C4-2B (cell line): ENCODE measurements at regions not wholly inside any gene's neighbourhood (a gene's known extent, or its start where the extent isn't known, plus 50 kb on each side); places are given as distances from the start of the nearest gene placed in this dataset.

Experiments
- H3K27ac ChIP-seq: fragments of 450-650 bp; 2 replicates; pipeline ENCODE4 v1.5.1; 2017
- ZFX ChIP-seq: fragments of 450-650 bp; IDR thresholded peaks from 2 replicates; pipeline ENCODE4 v1.6.1; 2017
- TF ChIP-seq, protein P1 (sequence below): fragments of 450-650 bp; conservative IDR thresholded peaks from 2 replicates; pipeline ENCODE4 v1.5.1; 2017; ENCODE audit warnings: mild to moderate bottlenecking

DNA sequence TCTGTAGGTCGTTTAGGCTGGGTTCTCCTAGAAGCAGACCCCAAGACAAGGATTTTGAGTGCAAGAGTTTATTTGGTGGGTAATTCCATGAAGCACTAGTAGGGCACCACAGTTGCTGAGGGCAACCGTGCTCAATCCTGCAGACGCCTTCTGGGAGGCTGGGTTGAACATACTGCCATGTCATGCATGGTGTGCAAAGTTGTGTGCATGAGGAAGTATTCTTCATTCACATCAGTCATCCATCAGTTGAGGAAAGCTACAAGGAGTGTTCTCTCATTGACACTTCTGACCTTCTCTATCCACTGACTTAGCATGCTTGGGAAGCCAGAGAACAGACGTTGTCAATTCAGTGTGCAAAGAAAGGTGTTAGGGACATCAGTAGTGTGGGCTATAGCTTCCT is 179.2 kb downstream of the PTPN11 start:
- H3K27ac ChIP-seq = no peak overlapping the region
- TF ChIP-seq, protein P1, sequence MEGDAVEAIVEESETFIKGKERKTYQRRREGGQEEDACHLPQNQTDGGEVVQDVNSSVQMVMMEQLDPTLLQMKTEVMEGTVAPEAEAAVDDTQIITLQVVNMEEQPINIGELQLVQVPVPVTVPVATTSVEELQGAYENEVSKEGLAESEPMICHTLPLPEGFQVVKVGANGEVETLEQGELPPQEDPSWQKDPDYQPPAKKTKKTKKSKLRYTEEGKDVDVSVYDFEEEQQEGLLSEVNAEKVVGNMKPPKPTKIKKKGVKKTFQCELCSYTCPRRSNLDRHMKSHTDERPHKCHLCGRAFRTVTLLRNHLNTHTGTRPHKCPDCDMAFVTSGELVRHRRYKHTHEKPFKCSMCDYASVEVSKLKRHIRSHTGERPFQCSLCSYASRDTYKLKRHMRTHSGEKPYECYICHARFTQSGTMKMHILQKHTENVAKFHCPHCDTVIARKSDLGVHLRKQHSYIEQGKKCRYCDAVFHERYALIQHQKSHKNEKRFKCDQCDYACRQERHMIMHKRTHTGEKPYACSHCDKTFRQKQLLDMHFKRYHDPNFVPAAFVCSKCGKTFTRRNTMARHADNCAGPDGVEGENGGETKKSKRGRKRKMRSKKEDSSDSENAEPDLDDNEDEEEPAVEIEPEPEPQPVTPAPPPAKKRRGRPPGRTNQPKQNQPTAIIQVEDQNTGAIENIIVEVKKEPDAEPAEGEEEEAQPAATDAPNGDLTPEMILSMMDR = no peak
- TF ChIP-seq ZFX = no peak

DNA sequence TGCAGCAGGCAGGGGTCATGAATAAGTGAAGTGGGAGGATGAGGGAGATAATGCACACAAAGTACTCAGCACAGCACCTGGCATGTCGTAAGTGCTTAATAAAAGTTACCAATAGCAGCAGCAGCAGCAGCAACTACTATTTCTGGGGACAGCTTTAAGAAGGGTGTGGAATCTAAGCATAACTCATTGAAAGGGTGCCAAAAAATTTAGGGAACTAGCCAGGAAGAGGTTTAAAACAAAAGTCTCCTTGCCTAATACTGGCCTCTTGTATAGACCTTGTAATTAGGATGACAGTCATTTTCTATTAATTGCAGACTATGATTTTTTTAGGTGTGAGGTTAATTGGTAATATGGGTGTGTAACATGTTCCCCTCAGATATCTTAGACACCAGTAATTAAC is 179.9 kb downstream of the PTPN11 start:
- TF ChIP-seq, protein P1 = no peak
- TF ChIP-seq ZFX = no peak
- no peak overlapping the region for H3K27ac ChIP-seq

DNA sequence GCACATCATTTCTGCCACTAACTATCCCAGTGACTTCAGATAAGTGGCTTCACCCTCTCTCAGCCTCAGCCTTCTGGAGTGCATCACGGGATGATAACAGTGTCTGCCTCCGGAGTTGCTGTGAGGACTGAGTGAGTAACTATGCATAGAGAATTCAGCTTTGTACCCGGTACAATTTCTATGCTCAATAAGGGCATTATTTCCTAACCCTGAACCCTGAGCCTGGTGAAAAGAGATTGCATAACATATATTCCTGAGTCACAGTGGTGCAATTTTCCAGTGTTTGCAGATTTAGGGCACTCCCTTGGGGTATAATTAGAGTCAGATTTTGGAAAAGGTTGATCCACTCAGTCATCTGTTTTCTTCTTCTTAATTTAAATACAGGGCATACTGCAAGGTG is 181.1 kb downstream of the PTPN11 start:
- TF ChIP-seq ZFX = no peak
- TF ChIP-seq, protein P1 = no peak
- no peak overlapping the region for H3K27ac ChIP-seq

DNA sequence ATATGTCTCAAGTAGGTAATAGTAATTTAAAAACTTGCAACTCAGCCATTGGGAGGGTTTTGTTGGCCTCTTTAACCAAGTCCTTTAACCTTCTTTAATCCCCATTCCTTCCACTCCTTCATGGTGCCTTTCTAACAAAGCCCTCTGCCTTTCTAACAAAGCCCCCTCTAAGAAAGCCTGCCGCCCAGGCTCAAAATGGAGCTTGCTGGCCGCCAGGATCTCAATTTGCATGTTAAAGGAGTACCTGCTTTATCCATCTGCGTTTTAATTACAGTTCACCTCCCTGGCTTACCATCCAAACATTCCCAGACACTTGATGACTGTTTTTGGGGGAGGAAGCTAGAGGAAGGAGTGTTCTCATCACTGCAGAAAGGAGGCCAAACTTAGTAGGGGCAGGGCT is 183.4 kb downstream of the PTPN11 start:
- TF ChIP-seq ZFX = no peak
- TF ChIP-seq, protein P1 = no peak
- H3K27ac ChIP-seq = no peak overlapping the region

DNA sequence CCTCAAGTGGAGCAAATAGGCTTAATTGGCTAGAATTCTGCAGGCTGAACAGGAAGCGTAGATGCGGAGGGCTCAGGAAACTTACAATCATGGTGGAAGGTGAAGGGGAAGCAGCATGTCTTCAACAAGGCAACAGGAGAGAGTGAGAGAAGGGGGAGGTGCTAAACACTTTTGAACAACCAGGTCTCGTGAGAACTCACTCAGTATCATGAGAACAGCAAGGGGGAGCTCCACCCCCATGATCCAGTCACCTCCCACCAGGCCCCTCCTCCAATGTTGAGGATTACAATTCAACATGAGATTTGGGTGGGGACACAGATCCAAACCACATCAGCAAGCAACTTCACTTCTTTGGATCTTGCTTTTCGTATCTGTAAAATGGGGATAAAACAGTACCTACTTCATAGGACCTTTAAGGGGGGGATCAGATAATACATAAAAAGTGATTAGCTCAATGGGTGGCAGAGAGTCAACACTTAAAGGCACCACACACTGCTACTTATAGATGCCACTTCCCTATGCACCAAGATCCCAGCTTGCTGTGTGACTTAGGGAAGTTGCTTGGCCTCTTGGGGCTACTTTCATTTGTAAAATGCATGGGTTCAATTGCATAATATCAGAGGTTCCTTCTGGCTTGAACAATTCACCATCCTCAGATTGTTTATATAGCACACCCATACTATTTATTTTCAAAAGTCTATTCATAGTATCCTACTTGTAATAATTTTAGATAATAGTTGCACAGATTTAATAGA is 184.8 kb upstream of the RPH3A start:
- H3K27ac ChIP-seq = no peak overlapping the region
- TF ChIP-seq, protein P1 = no peak
- TF ChIP-seq ZFX = no peak

DNA sequence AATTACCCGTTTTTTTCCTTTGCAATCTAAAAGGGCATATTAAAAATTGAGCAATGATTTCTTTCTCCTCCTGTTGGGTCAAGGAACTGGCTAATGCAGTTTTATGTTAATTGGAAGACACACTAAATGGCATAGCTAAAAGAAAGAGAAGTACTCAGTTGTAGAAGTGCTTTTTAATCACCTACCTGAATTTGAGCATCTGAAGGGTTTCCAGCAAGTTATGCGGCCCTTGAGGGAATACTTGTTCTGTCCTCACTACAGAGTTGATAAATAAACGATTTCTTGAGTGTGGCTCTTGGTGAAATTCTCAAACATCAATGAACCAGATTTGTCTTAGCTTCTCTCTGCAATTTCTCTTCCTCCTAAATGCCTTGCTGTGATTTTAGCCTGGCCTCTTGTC is 184.1 kb upstream of the RPH3A start:
- H3K27ac ChIP-seq = no peak overlapping the region
- TF ChIP-seq, protein P1 = no peak
- TF ChIP-seq ZFX = no peak

DNA sequence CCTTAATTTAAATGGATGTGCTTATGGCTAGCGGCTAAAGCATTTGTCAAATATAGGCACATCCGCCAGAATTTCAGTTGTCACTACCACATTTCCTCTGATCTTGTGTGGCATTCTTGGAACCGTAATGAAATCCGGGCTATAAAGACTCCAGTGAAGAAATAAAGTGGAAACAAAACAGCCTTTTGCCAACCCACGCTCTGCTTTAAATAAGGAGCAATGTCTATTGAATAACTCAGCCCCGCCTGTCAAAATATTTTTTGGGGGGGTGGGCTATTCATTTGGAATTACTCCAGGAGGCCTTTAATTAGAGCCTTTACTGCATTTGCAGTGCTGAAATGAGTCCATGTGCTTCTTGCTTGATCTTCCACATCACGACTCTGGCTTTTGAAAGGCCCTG is 179.6 kb upstream of the RPH3A start:
- TF ChIP-seq ZFX = no peak
- TF ChIP-seq, protein P1 = no peak
- H3K27ac ChIP-seq = no peak overlapping the region
